Osteocyte (in vitro differentiated cells): ENCODE measurements at regions not wholly inside any gene's neighbourhood (a gene's known extent, or its start where the extent isn't known, plus 50 kb on each side); places are given as distances from the start of the nearest gene placed in this dataset.
"Not testable (repeated sequence)": the region's sequence is repeated elsewhere in the genome, so short reads cannot be mapped to it uniquely, and the experiment has no call there.

Experiments
- DNase-seq: peaks from one replicate; pipeline ENCODE4 v3.0.0; 2021; ENCODE audit warnings: mixed read lengths; ENCODE audit not compliant: unreplicated experiment; ENCODE audit errors: extremely low spot score
- H3K27ac Mint-ChIP-seq: one replicate; pipeline ENCODE4 v1.8.0; 2021; ENCODE audit warnings: mild to moderate bottlenecking, mixed read lengths; ENCODE audit not compliant: unreplicated experiment
- H3K27me3 Mint-ChIP-seq: one replicate; pipeline ENCODE4 v1.8.0; 2021; ENCODE audit warnings: mixed read lengths; ENCODE audit not compliant: unreplicated experiment
- H3K36me3 Mint-ChIP-seq: one replicate; pipeline ENCODE4 v1.8.0; 2021; ENCODE audit warnings: mixed read lengths; ENCODE audit not compliant: unreplicated experiment
- H3K4me1 Mint-ChIP-seq: one replicate; pipeline ENCODE4 v1.8.0; 2021; ENCODE audit warnings: mixed read lengths; ENCODE audit not compliant: unreplicated experiment
- H3K4me3 Mint-ChIP-seq: one replicate; pipeline ENCODE4 v1.8.0; 2021; ENCODE audit warnings: mild to moderate bottlenecking, moderate library complexity, mixed read lengths; ENCODE audit not compliant: unreplicated experiment
- H3K9me3 Mint-ChIP-seq: one replicate; pipeline ENCODE4 v1.8.0; 2021; ENCODE audit warnings: mixed read lengths; ENCODE audit not compliant: unreplicated experiment
- CTCF ChIP-seq: fragments of 200-600 bp; sonication (generic); IDR thresholded peaks from 2 replicates; pipeline ENCODE4 v1.5.0; 2021; ENCODE audit warnings: antibody characterized with exemption, mild to moderate bottlenecking, moderate library complexity

DNA sequence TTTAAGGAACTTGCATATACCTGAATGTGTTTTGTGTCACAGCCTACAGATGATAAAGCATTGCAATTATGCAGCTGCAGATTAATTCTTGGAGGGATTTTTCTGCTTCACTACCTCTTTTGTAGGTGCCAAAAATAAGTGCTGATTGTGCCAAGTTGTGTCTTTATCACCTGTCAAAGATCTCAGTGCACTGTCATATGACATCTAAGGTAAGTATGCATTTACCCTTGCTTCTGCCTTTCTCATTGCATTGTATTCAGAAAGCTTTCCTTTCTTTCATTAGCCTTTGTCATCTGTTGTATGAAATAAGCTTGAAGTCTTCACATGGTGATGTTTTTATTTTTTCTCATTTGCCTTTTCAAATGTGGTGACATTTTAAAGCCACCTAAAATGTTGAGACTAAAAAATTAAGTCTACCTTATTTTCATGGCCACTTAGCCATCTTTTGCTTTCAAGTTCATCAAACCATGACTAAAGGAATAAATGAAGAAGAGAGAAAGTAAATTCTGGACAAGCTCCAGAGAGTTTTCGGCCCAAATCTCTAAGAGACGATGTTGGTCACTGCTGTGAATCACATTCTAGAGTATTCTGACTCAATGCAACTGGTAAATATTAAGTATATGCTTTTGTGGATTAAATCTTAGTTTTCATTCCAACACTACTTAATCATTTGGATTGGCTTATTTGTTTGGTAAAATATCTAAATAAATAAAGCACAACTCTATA is 381.8 kb upstream of the EPHA3 start:
- Mint-ChIP-seq H3K9me3 (peaks cover 4% of the 10 kb centered on the region), H3K36me3 (no peaks in the 10 kb centered on the region), H3K4me1 (no peaks in the 10 kb centered on the region), H3K4me3 (no peak overlapping the region), H3K27ac (no peak overlapping the region), H3K27me3 (peaks cover 5% of the 10 kb centered on the region)
- TF ChIP-seq CTCF: no peak
- no peak for DNase-seq

DNA sequence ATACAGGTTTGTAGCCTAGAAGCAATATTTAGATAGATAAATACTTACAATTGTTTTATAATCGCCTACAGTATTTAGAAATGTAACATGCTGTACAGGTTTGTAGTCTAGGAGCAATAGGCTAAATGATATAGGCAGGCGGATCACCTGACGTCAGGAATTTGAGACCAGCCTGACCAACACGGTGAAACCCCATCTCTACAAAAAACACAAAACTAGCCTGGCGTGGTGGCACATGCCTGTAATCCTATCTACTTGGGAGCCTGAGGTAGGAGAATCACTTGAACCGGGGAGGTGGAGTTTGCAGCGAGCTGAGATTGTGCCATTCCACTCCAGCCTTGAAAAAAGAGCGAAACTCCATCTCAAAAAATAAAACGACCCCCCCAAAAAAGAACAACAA is 375.2 kb upstream of the EPHA3 start:
- H3K36me3 Mint-ChIP-seq: no peaks in the 10 kb centered on the region
- no peaks in the 10 kb centered on the region for H3K27me3 Mint-ChIP-seq
- no peak overlapping the region for H3K27ac Mint-ChIP-seq
- TF ChIP-seq CTCF: no peak
- H3K9me3 Mint-ChIP-seq: no peaks in the 10 kb centered on the region
- H3K4me3 Mint-ChIP-seq: no peak overlapping the region
- DNase-seq: no peak
- no peaks in the 10 kb centered on the region for H3K4me1 Mint-ChIP-seq

DNA sequence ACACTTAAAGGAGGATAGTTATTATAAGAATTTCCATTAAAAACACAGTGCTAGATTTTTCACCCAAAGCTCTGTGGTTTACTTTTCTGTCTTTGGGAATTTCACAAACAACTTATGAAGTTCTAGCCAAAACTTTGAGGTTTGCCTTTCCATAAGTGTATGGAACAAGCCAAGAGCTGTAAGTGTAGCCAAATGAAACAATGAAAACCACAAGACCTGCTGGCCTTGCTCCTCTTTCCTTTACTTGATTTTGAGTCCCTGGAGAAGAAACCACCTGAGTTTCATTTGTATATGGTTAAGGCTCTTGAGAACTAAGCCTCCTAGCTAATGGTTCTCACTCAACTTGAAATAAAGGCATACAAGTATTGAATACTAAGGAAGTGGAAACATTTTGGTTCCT is 365.3 kb upstream of the EPHA3 start:
- H3K36me3 Mint-ChIP-seq: no peaks in the 10 kb centered on the region
- DNase-seq: no peak

GRCh38 chr3:88742674-88743507 is 364.5 kb upstream of the EPHA3 start:
- Mint-ChIP-seq H3K27ac (no peak overlapping the region), H3K9me3 (no peaks in the 10 kb centered on the region), H3K36me3 (no peaks in the 10 kb centered on the region), H3K4me3 (no peak overlapping the region), H3K4me1 (no peaks in the 10 kb centered on the region), H3K27me3 (peaks cover 7% of the 10 kb centered on the region)
- no peak for TF ChIP-seq CTCF
- no peak for DNase-seq

More for the DNA sequence above, 365.3 kb upstream of the EPHA3 start:
- Mint-ChIP-seq H3K4me1 (no peaks in the 10 kb centered on the region), H3K9me3 (no peaks in the 10 kb centered on the region), H3K27ac (no peak overlapping the region), H3K4me3 (no peak overlapping the region), H3K27me3 (peaks cover 7% of the 10 kb centered on the region)
- no peak for TF ChIP-seq CTCF

GRCh38 chr3:88744896-88745295 is 362.5 kb upstream of the EPHA3 start:
- H3K4me3 Mint-ChIP-seq: no peak overlapping the region
- DNase-seq: no peak
- H3K36me3 Mint-ChIP-seq: no peaks in the 10 kb centered on the region
- H3K4me1 Mint-ChIP-seq: no peaks in the 10 kb centered on the region
- peaks cover 9% of the 10 kb centered on the region for H3K27me3 Mint-ChIP-seq
- H3K9me3 Mint-ChIP-seq: no peaks in the 10 kb centered on the region
- H3K27ac Mint-ChIP-seq: no peak overlapping the region
- no peak for TF ChIP-seq CTCF

- DNase-seq, H3K27ac Mint-ChIP-seq, H3K27me3 Mint-ChIP-seq, H3K36me3 Mint-ChIP-seq, H3K4me1 Mint-ChIP-seq, H3K4me3 Mint-ChIP-seq, H3K9me3 Mint-ChIP-seq: not testable (repeated sequence)
These were observed 360.3 kb upstream of the EPHA3 start for GRCh38 chr3:88747145-88747544.
